HCT116 (cell line): ENCODE measurements at regions not wholly inside any gene's neighbourhood (a gene's known extent, or its start where the extent isn't known, plus 50 kb on each side); places are given as distances from the start of the nearest gene placed in this dataset.

Experiments used
- ATAC-seq: fragments of 200-7000 bp; cut with Tn5 transposase; 2 replicates; pipeline ENCODE4 v1.9.1; 2020; ENCODE audit warnings: mild to moderate bottlenecking, moderate library complexity
- BruUV-seq: library from RNA; stranded (reverse); fragments of 400-500 nt; replicated peaks from 2 replicates; lab custom pipeline; 2021; lab: Mats Ljungman, UMichigan
- CTCF ChIA-PET: fragments of 300-600 bp; sonication (Branson Sonifier 250); formaldehyde crosslinking; loops from one replicate; lab custom pipeline; 2021; ENCODE audit warnings: antibody characterized with exemption; lab: Charles Lee
- POLR2A ChIA-PET: fragments of 300-600, 350-600 bp; sonication (Branson Sonifier 250); formaldehyde crosslinking; loops from one replicate; lab custom pipeline; 2021; ENCODE audit warnings: antibody characterized with exemption; lab: Charles Lee
- RAD21 ChIA-PET, 2 experiments: fragments of 300-600 bp; sonication (Branson Sonifier 250); formaldehyde crosslinking; loops; one replicate each; lab custom pipeline; 2023; ENCODE audit warnings: low total read pairs in 2 of 2; ENCODE audit not compliant: uncharacterized antibody in 2 of 2, unreplicated experiment in 2 of 2, low non-redundant PET in 1 of 2; lab: Charles Lee
- DNase-seq: peaks from one replicate; pipeline ENCODE4 v3.0.0-alpha.2; 2010; ENCODE audit warnings: low read depth, low spot score
- H2AFZ ChIP-seq: fragments of 200-600 bp; shearing (Covaris generic), sonication (generic); 2 replicates; pipeline ENCODE4 v1.6.1; 2017; ENCODE audit warnings: low read depth, mixed run types, mixed read lengths, antibody characterized with exemption, low read length; ENCODE audit not compliant: poor library complexity, severe bottlenecking
- H3K27ac ChIP-seq: 2 replicates; pipeline ENCODE4 v1.5.1; 2012; ENCODE audit warnings: low read depth, low read length
- H3K27me3 ChIP-seq: fragments of 200-600 bp; sonication (generic); 2 replicates; pipeline ENCODE4 v1.6.1; 2016; ENCODE audit warnings: mixed run types, low read length, mixed read lengths; ENCODE audit not compliant: insufficient read depth
- H3K36me3 ChIP-seq, 2 experiments: fragments of 200-500 bp in 1 of 2; fragments of 200-600 bp in 1 of 2; sonication (Bioruptor generic) in 1 of 2; sonication (generic) in 1 of 2; 2 replicates each; pipeline versions ENCODE4 v1.5.1 to v1.6.1; 2014 to 2016; ENCODE audit warnings: low read length in 2 of 2, inconsistent platforms in 1 of 2, mixed read lengths in 1 of 2, mixed run types in 1 of 2; ENCODE audit not compliant: insufficient read depth in 2 of 2, control insufficient read depth in 1 of 2
- H3K4me1 ChIP-seq, 2 experiments: fragments of 200-600 bp in 1 of 2; sonication (generic) in 1 of 2; 2 replicates each; pipeline versions ENCODE4 v1.5.1 to v1.6.1; 2012 to 2017; ENCODE audit warnings: low read length in 2 of 2, inconsistent platforms in 1 of 2, mild to moderate bottlenecking in 1 of 2, mixed read lengths in 1 of 2, mixed run types in 1 of 2, moderate library complexity in 1 of 2; ENCODE audit not compliant: insufficient read depth in 2 of 2, control insufficient read depth in 1 of 2
- H3K4me2 ChIP-seq: fragments of 200-600 bp; sonication (generic); 2 replicates; pipeline ENCODE4 v1.6.1; 2017; ENCODE audit warnings: mixed run types, low read length, mixed read lengths
- H3K4me3 ChIP-seq, 2 experiments: fragments of 200-600 bp in 1 of 2; sonication (generic) in 1 of 2; replicated peaks in 1 of 2; 2 replicates each; pipeline ENCODE4 v1.5.1; 2011 to 2016; ENCODE audit warnings: low read length in 2 of 2, control low read depth in 1 of 2, low read depth in 1 of 2, mild to moderate bottlenecking in 1 of 2, mixed read lengths in 1 of 2, mixed run types in 1 of 2
- H3K79me2 ChIP-seq: fragments of 200-600 bp; sonication (generic); 2 replicates; pipeline ENCODE4 v1.6.1; 2017; ENCODE audit warnings: mild to moderate bottlenecking, mixed run types, low read length, moderate library complexity, mixed read lengths; ENCODE audit not compliant: insufficient read depth
- H3K9ac ChIP-seq: fragments of 200-600 bp; sonication (generic); 2 replicates; pipeline ENCODE4 v1.6.1; 2016; ENCODE audit warnings: low read length, mixed read lengths
- H3K9me2 ChIP-seq: fragments of 200-600 bp; sonication (generic), shearing (Covaris generic); 2 replicates; pipeline ENCODE4 v1.6.1; 2017; ENCODE audit warnings: mixed run types, mild to moderate bottlenecking, moderate library complexity; ENCODE audit not compliant: insufficient read depth
- H3K9me3 ChIP-seq, 2 experiments: fragments of 200-500 bp in 1 of 2; fragments of 200-600 bp in 1 of 2; sonication (Bioruptor generic) in 1 of 2; sonication (generic) in 1 of 2; 2 replicates each; pipeline ENCODE4 v1.6.1; 2014 to 2017; ENCODE audit warnings: low read length in 2 of 2, mixed read lengths in 2 of 2, inconsistent platforms in 1 of 2, low read depth in 1 of 2, mild to moderate bottlenecking in 1 of 2, mixed run types in 1 of 2, moderate library complexity in 1 of 2; ENCODE audit not compliant: control insufficient read depth in 1 of 2, insufficient read depth in 1 of 2
- H4K20me1 ChIP-seq: fragments of 200-600 bp; sonication (generic), shearing (Covaris generic); 2 replicates; pipeline ENCODE4 v1.6.1; 2017; ENCODE audit warnings: mixed run types, mild to moderate bottlenecking, moderate library complexity; ENCODE audit not compliant: insufficient read depth
- FOSL1 ChIP-seq: IDR thresholded peaks from 2 replicates; pipeline ENCODE4 v1.6.1; 2012; ENCODE audit warnings: low read depth
- RAD21 ChIP-seq: IDR thresholded peaks from 2 replicates; pipeline ENCODE4 v1.6.1; 2012; ENCODE audit warnings: low read depth, mild to moderate bottlenecking
- intact Hi-C: fragments of 100-400 bp; cut with micrococcal nuclease; formaldehyde crosslinking; loops from 2 replicates; pipeline ENCODE4 v1.10.0; 2022
- TF ChIP-seq, protein P1 (sequence below): IDR thresholded peaks from 2 replicates; pipeline ENCODE4 v1.6.1; 2012; ENCODE audit warnings: low read depth

DNA sequence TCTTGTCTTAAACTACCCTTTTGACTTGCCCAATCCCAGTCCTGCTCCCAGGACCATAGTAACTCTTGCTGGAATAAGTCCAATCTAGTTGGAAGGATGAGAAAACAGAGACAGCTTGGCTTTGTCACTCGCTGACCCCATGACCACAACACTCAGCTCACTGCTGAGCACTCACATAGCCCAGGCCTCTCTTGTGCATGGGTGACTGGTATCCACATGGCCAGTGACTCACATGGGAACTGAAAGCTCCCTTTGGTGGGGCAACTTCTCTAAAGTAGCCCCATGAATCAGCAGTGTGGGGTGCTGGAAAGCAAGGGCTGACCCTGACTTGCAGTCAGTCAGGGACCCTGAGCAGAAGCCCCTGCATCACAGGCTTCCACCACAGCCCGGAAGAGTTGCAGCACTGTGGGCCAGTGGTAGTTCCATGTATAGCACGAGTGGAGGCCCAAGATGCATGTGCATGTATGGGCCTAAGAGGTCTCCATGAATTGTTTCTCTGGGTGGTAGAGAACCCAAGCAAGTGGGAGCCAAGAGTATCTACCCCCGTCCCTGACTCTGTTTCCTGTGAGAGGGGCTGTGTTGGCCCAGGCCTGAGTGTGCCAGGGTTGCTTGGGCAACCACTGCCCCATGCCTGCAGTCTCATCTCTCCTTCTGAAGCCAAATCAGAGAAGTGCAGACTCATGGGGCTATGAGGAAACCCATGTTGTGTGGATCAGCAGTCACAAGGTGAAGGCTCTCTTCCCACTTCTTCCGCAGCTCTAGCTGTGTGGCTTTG is 62.1 kb upstream of the XCR1 start:
- H3K79me2 ChIP-seq, result no peaks in the 10 kb centered on the region
- H2AFZ ChIP-seq, result no peak overlapping the region
- no peak overlapping the region for H3K9ac ChIP-seq
- DNase-seq (no peak), ATAC-seq (peak; percentile 40; the same call in 1 of the 2 replicates)
- 0 out of 2 replicates have a peak, but pooled peaks have one; percentile 11 for TF ChIP-seq FOSL1
- TF ChIP-seq, protein P1, sequence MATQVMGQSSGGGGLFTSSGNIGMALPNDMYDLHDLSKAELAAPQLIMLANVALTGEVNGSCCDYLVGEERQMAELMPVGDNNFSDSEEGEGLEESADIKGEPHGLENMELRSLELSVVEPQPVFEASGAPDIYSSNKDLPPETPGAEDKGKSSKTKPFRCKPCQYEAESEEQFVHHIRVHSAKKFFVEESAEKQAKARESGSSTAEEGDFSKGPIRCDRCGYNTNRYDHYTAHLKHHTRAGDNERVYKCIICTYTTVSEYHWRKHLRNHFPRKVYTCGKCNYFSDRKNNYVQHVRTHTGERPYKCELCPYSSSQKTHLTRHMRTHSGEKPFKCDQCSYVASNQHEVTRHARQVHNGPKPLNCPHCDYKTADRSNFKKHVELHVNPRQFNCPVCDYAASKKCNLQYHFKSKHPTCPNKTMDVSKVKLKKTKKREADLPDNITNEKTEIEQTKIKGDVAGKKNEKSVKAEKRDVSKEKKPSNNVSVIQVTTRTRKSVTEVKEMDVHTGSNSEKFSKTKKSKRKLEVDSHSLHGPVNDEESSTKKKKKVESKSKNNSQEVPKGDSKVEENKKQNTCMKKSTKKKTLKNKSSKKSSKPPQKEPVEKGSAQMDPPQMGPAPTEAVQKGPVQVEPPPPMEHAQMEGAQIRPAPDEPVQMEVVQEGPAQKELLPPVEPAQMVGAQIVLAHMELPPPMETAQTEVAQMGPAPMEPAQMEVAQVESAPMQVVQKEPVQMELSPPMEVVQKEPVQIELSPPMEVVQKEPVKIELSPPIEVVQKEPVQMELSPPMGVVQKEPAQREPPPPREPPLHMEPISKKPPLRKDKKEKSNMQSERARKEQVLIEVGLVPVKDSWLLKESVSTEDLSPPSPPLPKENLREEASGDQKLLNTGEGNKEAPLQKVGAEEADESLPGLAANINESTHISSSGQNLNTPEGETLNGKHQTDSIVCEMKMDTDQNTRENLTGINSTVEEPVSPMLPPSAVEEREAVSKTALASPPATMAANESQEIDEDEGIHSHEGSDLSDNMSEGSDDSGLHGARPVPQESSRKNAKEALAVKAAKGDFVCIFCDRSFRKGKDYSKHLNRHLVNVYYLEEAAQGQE, result no peak
- TF ChIP-seq RAD21, result no peak
- no peaks in the 10 kb centered on the region for H3K9me3 ChIP-seq
- H3K27me3 ChIP-seq, result no peaks in the 10 kb centered on the region
- H3K36me3 ChIP-seq, result no peaks in the 10 kb centered on the region
- H3K4me3 ChIP-seq, result no peak overlapping the region
- ChIA-PET POLR2A (no interaction called here), RAD21 (interaction anchor here in 1 of 2 experiments (0.7 kb wide), 1 partner anchor 271 kb away, joined by 4 read pairs; no protein-coding TSS in a partner anchor), CTCF (no interaction called here)
- intact Hi-C loops, result loop anchor here (2.0 kb wide), 1 partner anchor 289 kb away; no protein-coding TSS in a partner anchor
- no peaks in the 10 kb centered on the region for H3K9me2 ChIP-seq
- no TSS peak for BruUV-seq
- H3K4me2 ChIP-seq, result no peak overlapping the region
- H4K20me1 ChIP-seq, result no peaks in the 10 kb centered on the region
- H3K27ac ChIP-seq, result no peak overlapping the region
- peaks cover 0 to 15% of the 10 kb centered on the region in 2 experiments; a peak in 1 of 4 replicates for H3K4me1 ChIP-seq
